SK-N-SH treated with all-trans-retinoic acid at 6 μM for 48 hours (cell line): ENCODE measurements at regions not wholly inside any gene's neighbourhood (a gene's known extent, or its start where the extent isn't known, plus 50 kb on each side); places are given as distances from the start of the nearest gene placed in this dataset.

ENCODE experiments used
- CSDC2 ChIP-seq: fragments of 250-450 bp; sonication (Bioruptor Pico); IDR thresholded peaks from 2 replicates; pipeline ENCODE4 v1.5.0; 2020; ENCODE audit warnings: mild to moderate bottlenecking, moderate library complexity
- CSRNP3 ChIP-seq: fragments of 250-450 bp; sonication (Bioruptor Pico); IDR thresholded peaks from 2 replicates; pipeline ENCODE4 v1.5.1; 2021; ENCODE audit warnings: mild to moderate bottlenecking, moderate library complexity
- ESRRG ChIP-seq: fragments of 250-450 bp; sonication (Bioruptor Pico); IDR thresholded peaks from 2 replicates; pipeline ENCODE4 v1.6.1; 2021; ENCODE audit warnings: mild to moderate bottlenecking
- PATZ1 ChIP-seq: fragments of 250-450 bp; sonication (Bioruptor Pico); IDR thresholded peaks from 2 replicates; pipeline ENCODE4 v1.8.0; 2020; ENCODE audit warnings: mild to moderate bottlenecking, moderate library complexity, borderline replicate concordance
- POU6F1 ChIP-seq: fragments of 250-450 bp; sonication (Bioruptor Pico); IDR thresholded peaks from 2 replicates; pipeline ENCODE4 v1.8.0; 2021; ENCODE audit warnings: low read depth, mild to moderate bottlenecking, moderate library complexity, borderline replicate concordance
- TCF4 ChIP-seq: fragments of 250-450 bp; sonication (Bioruptor Pico); IDR thresholded peaks from 2 replicates; pipeline ENCODE4 v1.8.0; 2021; ENCODE audit warnings: mild to moderate bottlenecking, moderate library complexity, borderline replicate concordance
- TOX ChIP-seq: fragments of 250-450 bp; sonication (Bioruptor Pico); IDR thresholded peaks from 2 replicates; pipeline ENCODE4 v1.8.0; 2021; ENCODE audit warnings: mild to moderate bottlenecking, moderate library complexity, borderline replicate concordance

- TF ChIP-seq POU6F1 (CRISPR knock-in tag) (no peak), TCF4 (CRISPR knock-in tag) (no peak), ESRRG (CRISPR knock-in tag) (no peak), CSDC2 (no peak), TOX (CRISPR knock-in tag) (no peak), PATZ1 (no peak), CSRNP3 (CRISPR knock-in tag) (no peak)
Observed at GRCh38 chr7:63054191-63054661, 944.4 kb upstream of the ZNF722 start.
